Suppressor macrophage treated with lipopolysaccharide for 1 hour (primary cell): ENCODE measurements at regions not wholly inside any gene's neighbourhood (a gene's known extent, or its start where the extent isn't known, plus 50 kb on each side); places are given as distances from the start of the nearest gene placed in this dataset.
A peak's percentile ranks its signal among the peaks of the same experiment; 100 is the strongest.
"Not testable (repeated sequence)": the region's sequence is repeated elsewhere in the genome, so short reads cannot be mapped to it uniquely, and the experiment has no call there.

Source experiments
- DNase-seq, 3 donors: peaks; one replicate each; pipeline ENCODE4 v3.0.0-alpha.2; 2020 to 2022

- DNase-seq: no peak
Measured at GRCh38 chr2:142710336-142710735, 167.1 kb upstream of the KYNU start.

- DNase-seq: no peak
Measured at GRCh38 chr2:142707318-142707717, 170.1 kb upstream of the KYNU start.

DNA sequence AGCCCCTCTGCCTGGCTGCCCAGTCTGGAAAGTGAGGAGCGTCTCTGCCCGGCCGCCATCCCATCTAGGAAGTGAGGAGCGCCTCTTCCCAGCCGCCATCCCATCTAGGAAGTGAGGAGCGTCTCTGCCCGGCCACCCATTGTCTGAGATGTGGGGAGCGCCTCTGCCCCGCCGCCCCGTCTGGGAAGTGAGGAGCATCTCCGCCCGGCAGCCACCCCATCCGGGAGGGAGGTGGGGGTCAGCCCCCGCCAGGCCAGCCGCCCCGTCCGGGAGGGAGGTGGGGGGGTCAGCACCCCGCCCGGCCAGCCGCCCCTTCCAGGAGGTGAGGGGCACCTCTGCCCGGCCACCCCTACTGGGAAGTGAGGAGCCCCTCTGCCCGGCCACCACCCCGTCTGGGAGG lies 175.1 kb upstream of the KYNU start:
- DNase-seq: not testable (repeated sequence)

- DNase-seq: peak in 2 of 3 donors; percentile 35 to 41
Measured at GRCh38 chr2:142695350-142696257, 181.9 kb upstream of the KYNU start.

- no peak for DNase-seq
Measured at GRCh38 chr2:142694282-142694681, 183.2 kb upstream of the KYNU start.

GRCh38 chr2:142693171-142693950 lies 184.1 kb upstream of the KYNU start:
- DNase-seq: peak in 2 of 3 donors; percentile 12 to 14

DNA sequence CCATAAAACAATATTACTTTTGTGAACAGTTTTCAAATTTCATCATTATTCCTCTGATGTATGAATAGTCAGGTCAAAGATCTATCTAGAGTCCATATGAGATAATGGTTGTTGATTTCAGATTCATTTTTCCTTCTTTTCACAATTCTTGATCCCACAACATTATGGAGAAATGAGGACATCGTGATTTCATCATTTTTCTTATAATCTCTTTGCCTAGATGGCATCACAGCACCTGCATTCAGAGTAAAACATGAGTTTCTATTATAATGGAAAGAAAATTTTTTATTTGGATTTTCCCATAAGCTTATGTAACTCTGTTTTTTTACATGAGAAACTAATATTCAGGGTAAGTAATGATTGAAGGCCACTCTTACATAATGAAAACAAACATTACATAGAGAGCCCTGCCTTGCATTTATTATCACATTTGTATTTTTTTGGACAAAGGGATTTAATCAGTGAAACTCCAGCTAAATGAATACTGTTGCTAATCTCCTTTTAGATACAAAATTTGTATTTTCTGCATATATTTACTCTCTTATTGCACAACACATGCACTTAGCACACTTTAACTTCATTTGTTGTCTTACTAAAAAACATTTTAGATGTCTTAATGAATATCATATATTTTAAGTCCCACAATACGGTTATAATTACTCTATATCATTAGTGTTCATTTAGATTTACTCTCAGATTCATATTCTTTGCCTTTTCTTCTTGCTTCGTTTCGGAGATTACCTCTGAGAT lies 188.4 kb upstream of the KYNU start:
- peak; percentile 47 to 81 (median 73) for DNase-seq

- no peak for DNase-seq
Measured at GRCh38 chr2:142687509-142687908, 190.0 kb upstream of the KYNU start.

DNA sequence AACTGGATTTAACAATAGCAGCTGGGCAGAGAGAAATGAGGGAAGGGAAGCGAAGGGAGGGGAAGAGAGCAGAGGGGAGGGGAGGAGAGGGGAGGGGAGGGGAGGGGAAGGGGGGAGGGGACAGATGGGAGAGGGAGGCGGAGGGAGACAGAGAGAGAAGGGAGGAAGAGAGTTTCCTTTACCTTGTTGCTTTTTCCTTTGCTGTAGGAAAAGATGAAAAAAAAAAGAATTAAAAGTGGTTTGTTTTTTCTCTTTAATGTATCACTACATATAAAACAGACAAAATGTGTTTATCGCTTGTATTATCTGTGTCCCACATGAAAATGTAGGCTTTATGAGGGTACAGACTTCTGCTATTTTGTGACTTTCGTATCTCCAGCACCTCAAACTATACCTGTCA lies 190.4 kb upstream of the KYNU start:
- DNase-seq: no peak

DNA sequence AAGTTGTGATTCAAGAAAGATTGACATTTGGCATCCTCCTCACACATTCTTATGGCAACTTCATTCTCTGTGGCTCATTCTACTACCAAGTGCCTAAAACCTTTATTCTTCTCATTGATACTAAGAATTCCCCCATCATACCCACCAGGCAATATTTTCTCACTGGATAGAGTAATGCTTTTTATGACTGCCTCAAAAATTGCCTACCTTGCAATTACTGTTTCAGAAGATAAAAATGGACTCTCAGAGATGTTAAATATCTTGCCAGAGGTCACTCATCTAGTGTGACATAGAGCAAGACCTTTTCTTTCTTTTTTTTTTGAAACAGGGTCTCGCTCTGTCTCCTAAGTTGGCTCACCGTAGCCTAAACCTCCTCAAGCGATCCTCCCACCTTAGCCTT lies 192.8 kb upstream of the KYNU start:
- no peak for DNase-seq

DNA sequence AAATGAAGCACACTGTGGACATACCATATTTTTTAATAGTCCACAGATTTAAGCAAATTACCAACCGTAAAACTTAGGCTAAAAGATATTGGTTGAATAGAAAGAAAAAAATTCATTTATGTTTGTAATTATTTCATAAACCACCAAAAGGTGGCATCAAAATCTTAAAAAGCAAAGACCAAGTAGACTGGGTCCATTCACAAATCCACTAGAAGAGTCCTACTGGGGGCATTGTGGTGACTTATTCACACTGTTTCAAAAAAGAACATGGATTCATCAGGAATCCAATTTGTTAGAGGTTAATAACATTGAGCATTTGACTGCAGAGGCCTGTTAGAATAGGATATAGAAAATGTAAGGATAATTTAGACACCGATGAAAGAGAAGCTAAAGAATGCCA lies 194.9 kb upstream of the KYNU start:
- peak; percentile 32 to 72 (median 66) for DNase-seq

DNA sequence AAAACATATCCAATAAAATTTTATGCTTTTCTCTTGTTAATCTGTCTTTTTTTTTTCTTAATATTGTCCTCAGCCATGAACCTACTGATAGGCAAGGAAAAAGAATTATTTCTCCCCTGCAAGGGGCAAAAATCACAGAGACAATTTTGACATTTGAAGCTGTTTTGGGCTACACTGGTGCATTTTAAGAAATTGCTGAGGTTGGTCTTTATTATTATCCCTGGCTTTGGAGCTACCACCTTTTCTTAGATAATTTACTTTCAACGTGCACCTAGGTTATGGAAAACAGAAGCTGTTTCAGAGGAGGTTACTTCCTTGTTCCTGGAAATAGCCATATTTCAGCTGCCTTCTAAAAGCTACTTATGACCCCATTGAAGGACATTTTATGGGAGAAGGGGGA lies 195.5 kb upstream of the KYNU start:
- DNase-seq: no peak

DNA sequence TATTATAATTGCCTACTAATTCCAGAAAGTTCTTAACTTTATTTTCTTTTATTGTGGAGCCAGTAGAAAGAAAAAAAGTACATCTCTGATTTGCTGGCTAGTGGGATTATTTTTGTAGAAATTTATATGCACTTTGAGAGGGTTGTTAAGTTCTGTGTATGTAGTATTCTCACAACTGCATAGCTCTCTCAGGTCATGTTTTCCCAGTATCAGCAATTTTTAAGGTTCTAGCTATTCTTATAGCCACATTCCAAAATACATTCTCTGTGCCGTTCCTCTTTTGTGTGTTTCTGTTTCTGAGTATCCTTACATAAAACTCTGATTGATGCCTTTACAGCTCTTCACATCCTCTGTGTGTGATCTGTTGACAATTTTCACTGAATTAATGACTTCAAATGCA lies 199.3 kb upstream of the KYNU start:
- DNase-seq: no peak

GRCh38 chr2:142675398-142675797 lies 202.1 kb upstream of the KYNU start:
- DNase-seq: no peak

GRCh38 chr2:142673836-142674235 lies 203.6 kb upstream of the KYNU start:
- no peak for DNase-seq

DNA sequence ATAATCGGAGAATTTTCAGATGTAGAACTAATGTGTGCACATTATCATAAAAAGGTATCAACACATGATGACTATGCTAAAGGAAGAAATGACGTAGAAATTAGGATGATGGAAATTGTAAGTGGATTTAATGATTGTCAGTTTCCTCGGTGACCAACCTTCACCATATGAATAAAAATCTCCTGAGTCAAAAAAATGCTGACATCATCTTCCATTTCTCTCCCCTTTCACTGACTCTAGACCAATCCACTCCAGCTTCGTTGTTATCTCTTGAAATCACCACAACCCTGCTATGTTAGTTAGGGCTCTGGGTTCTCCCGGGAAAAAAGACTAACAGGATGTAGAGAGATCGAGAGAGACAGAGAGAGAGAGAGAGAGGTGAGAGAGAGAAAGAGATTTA lies 204.8 kb upstream of the KYNU start:
- DNase-seq: no peak

GRCh38 chr2:142670362-142670761 lies 207.1 kb upstream of the KYNU start:
- DNase-seq: no peak

DNA sequence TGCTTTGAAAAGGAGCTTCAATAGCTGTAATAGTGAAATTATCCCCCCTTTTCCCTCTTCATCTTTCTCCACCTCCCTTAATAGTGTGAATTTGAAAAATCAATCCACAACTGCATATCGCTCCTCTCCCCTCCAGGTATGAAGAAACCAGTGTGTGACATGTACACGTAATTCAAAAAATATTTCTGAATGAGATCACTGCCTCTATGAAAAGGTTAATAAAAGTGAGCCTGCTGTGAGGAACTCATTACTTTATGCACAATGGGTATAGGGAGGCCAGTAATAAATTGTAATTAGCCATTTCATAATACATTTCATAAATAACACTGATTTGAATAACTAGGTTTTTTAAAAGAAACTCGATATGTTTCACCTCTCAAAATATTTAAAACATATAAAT lies 209.0 kb upstream of the KYNU start:
- no peak for DNase-seq

DNA sequence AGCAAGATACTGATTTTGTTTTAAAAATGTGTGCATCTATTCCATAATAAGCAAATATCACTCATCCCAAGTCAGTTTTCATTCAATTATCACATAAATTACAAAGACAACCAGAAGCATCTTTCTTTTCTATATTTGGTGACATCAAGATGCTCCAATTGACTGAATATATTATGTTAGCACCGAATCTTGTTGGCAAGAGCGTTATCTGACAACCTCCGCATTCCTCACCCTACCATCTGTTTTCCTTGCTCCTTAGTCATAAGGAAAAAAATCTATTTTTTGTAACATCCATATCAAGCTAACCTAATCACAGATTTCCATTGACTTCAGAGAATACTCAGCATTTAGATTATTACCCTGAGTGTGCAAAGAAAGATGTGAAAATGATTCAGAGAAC lies 212.2 kb upstream of the KYNU start:
- no peak for DNase-seq

GRCh38 chr2:142650601-142651000 lies 226.9 kb upstream of the KYNU start:
- DNase-seq: no peak

DNA sequence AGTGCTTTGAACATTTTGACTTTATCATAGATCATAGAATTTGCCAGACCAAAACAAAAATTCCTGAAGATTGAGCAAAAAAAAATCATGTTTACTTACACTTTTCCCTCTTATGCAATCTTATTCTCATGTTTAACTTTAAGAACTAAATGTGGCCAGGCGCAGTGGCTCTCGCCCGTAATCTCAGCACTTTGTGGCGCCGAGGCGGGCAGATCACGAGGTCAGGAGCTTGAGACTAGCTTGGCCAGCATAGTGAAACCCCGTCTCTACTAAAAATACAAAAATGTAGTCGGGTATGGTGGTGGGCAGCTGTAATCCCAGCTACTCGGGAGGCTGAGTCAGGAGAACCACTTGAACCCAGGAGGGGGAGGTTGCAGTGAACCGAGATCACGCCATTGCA lies 227.9 kb upstream of the KYNU start:
- no peak for DNase-seq

- peak; percentile 2 to 52 (median 41) for DNase-seq
Measured at GRCh38 chr2:142642650-142643049, 234.8 kb upstream of the KYNU start.

DNA sequence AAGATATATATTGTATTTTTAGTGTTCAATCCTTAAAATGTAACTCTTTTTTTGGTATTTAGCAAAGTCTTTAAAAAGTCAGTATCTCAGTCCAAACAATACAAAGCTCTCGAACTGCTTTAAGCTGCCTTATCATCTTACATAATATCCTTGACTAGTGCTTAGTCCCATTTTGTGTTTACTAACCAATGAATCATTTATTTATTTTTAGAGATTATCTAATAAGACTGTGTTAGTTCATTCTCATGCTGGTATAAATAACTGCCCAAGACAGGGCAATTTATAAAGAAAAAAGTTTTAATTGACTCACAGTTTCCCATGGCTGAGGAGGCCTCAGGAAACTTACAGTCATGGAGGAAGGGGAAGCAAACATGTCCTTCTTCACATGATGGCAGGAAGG lies 248.3 kb upstream of the KYNU start:
- DNase-seq: peak in 1 of 3 donors; percentile 20
